ENCODE measurements at regions not wholly inside any gene's neighbourhood (a gene's known extent, or its start where the extent isn't known, plus 50 kb on each side); places are given as distances from the start of the nearest gene placed in this dataset.

- TF ChIP-seq CTCF (IDR thresholded peaks at IDR 0.05) (no peak), POLR2A (IDR thresholded peaks at IDR 0.05) (no peak)
Measured at GRCh38 chr14:36441283-36441682, 78.7 kb downstream of the NKX2-1 start.

Measured in heart left ventricle (tissue), 13 donors.